DMS 273 (cell line): ENCODE measurements at regions not wholly inside any gene's neighbourhood (a gene's known extent, or its start where the extent isn't known, plus 50 kb on each side); places are given as distances from the start of the nearest gene placed in this dataset.
"Not testable (repeated sequence)": the region's sequence is repeated elsewhere in the genome, so short reads cannot be mapped to it uniquely, and the experiment has no call there.

Experiments
- DNase-seq: peaks from one replicate; lab custom pipeline; 2025; ENCODE audit not compliant: unreplicated experiment; lab: John Stamatoyannopoulos, UW

DNA sequence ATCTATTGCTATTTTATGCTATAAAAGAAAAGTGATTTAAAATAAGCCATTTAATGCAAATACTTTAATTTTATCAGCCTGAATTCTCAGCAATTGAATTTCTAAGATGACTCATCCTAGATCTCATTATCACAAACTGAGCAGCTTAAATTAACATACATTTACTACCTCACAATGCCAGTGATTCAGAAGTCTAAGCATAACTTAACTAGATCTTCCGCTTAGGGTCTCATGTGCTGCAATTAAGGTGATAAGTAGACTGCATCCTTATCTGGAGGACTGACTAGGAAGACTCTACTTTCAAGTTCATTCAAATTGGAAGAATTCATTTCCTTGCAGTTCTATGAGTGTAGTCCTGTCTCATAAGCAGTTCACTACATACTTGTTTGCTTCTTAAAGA lies 286.6 kb downstream of the COL11A1 start:
- no peak for DNase-seq

GRCh38 chr1:102800406-102800805 lies 307.9 kb downstream of the COL11A1 start:
- DNase-seq = no peak

- no peak for DNase-seq
Measured at GRCh38 chr1:102799496-102799895, 308.8 kb downstream of the COL11A1 start.

GRCh38 chr1:102798718-102799117 lies 309.6 kb downstream of the COL11A1 start:
- DNase-seq = no peak

DNA sequence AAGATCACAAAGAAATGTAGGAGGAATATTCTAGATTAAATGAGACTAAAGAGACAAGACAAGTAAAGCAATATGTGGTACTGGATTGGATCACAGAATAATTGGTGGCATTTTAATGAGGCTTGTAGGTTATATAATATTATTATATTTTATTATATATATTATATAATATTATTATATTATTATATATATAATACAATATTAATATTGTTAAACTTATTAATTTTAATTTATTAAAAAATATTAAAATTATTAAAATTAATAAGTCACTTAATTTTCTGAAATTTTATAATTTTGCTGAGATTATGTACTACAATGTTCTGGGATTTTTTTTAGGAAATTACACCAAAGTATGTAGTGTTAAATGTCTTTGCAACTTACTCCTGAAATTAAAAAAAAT lies 311.9 kb downstream of the COL11A1 start:
- DNase-seq = no peak

DNA sequence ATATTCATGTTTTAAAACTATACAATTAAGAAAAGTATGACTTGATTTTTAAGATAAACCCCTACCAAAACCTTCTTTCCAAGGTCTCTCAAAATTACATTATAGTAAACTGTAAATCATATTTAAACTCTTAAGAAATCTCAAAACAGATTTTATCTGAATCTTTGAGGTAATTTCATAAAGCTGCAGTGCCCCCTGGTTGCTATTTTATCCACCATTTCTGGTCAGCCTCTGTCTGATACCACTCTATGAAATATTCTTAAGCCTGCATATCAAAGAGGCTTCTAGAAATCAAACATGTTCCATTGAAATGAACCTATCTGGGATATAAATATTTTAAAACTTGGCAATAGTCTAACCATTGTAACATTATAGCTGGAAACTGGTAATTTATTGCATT lies 317.3 kb downstream of the COL11A1 start:
- no peak for DNase-seq

GRCh38 chr1:102789951-102790350 lies 318.4 kb downstream of the COL11A1 start:
- DNase-seq = not testable (repeated sequence)

DNA sequence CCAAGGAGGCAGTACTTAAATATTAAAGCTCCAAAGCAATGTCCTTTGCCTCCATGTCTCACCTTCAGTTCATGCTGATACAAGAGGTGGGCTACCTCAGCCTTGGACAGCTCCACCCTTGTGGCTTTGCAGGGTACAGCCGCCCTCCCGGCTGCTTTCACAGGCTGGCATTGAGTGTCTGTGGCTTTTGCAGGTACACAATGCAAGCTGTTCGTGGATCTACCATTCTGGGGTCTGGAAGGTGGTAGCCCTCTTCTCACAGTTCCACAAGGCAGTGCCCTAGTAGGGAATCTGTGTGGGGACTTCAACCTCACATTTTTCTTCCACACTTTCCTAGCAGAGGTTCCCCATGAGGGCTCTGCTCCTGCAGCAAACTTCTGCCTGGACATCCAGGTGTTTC lies 324.8 kb downstream of the COL11A1 start:
- DNase-seq = no peak

DNA sequence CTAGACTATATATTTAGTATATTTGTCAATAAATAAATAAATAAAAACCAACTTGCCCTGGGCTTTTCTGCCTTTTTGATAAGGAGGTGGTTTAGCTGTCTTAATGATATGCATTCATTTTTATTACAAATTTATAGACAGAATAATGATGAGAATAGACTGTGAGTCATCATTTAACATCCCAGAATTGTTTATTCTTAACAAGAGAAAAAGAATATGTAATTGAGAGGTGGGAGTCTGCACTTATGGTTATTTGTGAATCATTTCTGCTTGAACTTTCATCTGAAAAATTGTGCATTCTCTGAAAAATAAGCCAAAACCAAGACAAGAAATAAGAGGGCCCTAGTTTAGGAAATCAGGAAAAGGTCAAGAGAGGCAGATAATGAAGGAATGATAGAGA lies 326.2 kb downstream of the COL11A1 start:
- DNase-seq = no peak

DNA sequence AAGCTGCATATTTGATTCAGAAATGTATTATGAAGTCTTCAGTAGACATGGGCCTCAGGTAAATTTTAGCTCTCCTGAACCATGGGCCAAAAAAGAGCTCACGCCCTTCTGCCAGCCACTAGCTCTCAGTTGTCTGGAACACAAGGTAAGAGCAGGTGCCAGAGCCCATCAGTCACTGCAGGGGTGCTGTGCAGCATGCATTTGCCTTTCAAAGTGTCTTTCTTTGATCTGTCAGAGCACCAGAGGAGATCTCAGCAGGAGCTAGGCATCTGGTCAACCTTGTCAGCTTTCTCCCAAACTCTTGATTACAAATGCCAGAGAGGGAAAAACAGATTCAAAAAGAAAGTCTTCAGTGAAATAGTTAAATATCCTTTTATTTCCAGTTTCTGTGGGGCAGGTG lies 332.3 kb downstream of the COL11A1 start:
- no peak for DNase-seq

GRCh38 chr1:102772831-102773230 lies 335.5 kb downstream of the COL11A1 start:
- no peak for DNase-seq

DNA sequence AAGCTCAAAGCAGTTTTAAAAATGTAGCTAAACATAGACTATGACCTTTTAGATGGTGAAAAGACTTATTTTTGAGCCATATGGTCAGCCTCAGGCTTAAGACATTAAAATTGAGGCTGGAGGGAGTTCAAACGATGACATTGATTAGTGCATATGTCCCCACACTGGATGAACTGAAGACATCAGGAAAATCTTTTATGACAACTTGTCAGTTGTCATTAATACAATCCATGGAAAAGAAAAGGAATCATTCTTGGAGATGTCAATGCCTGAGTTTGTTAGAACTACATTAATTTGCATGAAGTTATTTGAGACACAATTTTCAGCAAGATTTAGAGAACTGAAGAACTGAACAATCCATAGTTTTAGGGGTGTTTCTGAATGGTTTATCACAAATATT lies 349.9 kb downstream of the COL11A1 start:
- no peak for DNase-seq

DNA sequence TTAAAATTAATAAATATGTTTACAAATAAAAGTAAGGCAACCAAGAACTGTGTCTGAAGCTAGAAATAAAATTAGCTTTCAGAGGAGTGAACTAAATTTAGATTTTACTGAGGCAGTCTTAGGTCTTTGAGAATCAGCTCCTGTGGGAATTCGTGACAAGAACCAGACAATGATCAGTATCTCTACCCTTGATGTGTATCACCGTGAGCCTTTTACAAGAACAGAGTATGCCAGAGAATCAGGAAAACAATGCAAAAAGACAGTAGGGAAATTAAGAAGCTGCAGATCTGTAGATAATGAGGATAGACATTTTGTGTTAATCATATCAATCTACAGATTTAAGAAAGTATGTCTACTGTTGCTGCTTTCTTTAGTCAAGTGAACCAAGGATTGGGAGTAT lies 351.0 kb downstream of the COL11A1 start:
- DNase-seq = no peak

DNA sequence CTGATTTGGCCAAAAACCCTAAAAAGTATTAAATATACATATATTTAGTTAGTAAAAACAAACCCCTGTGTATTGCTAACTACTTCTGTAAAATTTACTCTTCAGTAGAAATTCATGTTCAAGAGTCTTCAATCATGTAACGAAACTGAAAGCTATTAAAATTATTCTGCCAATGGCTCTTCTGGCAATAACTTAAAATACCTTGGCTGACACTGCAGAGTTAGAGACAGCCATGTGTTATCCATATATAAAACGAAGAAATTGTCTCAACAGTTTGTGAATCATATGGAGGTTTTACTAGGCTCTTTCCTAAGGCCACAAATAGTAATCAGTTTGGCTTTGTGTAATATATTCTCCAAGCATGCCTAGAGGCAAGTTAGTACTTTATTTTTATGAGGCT lies 357.2 kb downstream of the COL11A1 start:
- DNase-seq = no peak

- no peak for DNase-seq
Measured at GRCh38 chr1:102742426-102742825, 365.9 kb downstream of the COL11A1 start.

DNA sequence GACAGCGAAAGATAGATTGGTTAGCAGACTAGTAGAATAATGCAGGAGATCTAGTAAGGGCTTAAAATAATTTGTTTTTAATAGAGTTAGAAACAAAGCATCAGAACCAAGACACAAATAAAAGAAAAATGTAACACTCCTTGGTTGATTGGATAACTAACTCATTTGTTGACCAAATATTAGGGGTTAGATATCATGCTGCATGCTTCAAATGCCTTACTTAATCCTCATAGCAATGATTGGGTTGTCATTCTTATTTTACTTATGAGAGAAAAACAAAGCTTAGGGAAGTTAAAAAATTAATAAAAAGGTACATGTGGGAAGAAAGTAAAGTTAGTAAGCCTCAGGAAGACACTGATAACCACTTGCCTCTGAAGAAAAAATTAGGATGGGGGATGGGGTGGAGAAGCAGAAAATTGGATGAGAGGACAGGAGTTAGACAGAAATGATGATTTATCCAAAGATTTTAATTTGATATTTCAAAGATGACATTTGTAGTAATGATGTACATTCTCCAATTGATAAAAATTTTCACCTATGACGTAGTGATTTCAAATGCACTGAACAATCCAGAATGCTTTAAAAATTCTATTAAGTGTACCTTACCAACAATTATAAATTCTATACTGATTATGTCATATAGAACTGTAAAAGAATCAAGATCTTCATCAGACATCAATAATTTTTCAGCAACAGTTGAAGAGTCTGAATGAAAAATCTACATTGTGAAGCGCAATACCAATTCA lies 374.7 kb downstream of the COL11A1 start:
- DNase-seq = no peak

DNA sequence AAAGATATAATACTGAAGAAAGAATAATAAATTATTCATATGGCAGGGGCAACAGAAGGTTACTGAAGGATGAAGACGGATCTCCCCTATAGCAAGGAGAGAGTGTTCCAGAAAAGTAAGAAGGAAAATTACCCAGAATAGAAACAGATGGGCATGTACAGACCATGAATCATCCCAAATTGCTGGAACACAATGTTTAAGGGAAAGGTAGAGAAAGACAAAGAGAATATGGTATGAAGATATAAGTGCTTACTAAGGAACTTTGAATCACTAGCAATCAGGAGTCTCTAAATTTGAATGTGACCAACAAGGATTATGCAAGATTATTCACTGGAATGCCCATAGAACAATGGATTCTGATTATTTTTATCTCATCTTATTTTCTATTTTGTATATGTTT lies 375.4 kb downstream of the COL11A1 start:
- no peak for DNase-seq

- no peak for DNase-seq
Measured at GRCh38 chr1:102726417-102726816, 381.9 kb downstream of the COL11A1 start.

GRCh38 chr1:102724741-102725140 lies 383.6 kb downstream of the COL11A1 start:
- no peak for DNase-seq

- DNase-seq = no peak
Measured at GRCh38 chr1:102715150-102715549, 393.2 kb downstream of the COL11A1 start.

DNA sequence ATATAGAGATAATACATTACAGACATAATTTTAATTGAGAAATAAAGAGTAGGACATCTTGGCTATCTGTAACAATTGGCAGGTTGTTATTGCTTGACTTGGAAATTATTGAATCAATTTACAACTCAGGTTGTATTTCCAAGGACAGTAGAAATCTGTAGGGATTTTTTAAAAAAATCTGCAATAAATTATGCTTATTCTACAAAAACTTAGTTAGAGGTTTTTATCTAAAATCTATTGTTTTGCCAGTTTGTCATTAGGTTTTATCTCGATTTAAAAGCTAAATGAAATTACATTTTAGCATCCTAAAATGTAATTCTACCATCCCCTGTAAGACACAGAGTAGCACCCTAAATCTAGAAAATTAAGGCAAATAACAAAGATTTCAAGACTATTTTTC lies 408.8 kb downstream of the COL11A1 start:
- no peak for DNase-seq

DNA sequence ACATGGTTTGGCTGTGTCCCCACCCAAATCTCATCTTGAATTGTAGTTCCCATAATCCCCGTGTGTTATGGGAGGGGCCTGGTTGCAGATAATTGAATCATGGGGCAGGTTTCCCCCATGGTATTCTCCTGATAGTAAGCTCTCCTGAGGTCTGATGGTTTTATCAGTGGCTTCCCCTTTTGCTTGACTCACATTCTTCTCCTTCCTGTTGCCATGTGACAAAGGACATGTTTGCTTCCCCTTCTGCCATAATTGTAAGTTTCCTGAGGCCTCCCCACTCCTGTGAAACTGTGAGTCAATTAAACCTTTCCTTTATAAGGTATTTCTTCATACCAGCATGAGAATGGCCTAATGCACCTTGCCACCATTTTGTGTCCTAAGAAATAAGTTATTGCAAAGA lies 415.0 kb downstream of the COL11A1 start:
- no peak for DNase-seq

GRCh38 chr1:102691592-102692090 lies 416.7 kb downstream of the COL11A1 start:
- no peak for DNase-seq
